DMS 273 (cell line): ENCODE measurements at regions not wholly inside any gene's neighbourhood (a gene's known extent, or its start where the extent isn't known, plus 50 kb on each side); places are given as distances from the start of the nearest gene placed in this dataset.
"Not testable (repeated sequence)": the region's sequence is repeated elsewhere in the genome, so short reads cannot be mapped to it uniquely, and the experiment has no call there.

Experiments used
- DNase-seq: peaks from one replicate; lab custom pipeline; 2025; ENCODE audit not compliant: unreplicated experiment; lab: John Stamatoyannopoulos, UW

DNA sequence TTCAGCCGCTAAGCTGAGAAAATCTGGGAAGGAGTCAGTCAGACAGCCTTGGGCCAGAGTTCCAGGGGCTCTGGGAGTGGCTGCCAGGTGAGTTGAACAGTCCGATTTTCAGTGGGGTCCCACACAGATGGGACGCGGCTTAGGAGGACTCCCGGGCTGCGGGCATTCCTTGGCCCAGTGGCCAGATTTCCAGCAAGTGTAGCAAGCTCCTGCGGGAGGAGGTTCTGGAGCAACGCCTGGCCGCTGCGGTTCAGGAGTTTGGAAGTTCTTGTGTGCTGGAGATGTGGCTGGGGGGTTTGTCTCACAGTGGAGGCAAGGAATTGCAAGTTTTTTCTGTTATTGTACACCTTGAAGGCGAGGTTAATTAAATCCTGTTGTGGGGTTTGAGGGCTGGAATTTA is 1020.1 kb upstream of the MANEA start:
- DNase-seq = not testable (repeated sequence)

DNA sequence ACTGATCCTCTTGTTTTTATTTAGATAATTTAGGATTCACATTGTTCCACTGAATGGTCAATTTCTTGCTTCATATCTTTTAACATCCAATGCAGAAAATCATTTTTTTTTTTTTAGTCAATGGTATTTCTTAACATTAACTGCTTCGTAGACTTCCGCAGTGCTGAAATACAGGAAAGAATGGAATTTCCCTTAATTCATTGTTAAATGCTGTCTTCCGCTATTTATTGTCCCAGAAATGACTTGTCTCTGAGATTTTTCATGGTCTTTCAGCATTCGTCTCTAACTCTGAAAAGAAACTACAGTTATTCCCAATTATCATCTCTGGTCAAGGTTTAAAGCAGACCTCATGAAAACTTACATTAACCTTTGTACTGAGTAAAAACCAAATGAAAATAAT is 1029.1 kb upstream of the MANEA start:
- DNase-seq = no peak

DNA sequence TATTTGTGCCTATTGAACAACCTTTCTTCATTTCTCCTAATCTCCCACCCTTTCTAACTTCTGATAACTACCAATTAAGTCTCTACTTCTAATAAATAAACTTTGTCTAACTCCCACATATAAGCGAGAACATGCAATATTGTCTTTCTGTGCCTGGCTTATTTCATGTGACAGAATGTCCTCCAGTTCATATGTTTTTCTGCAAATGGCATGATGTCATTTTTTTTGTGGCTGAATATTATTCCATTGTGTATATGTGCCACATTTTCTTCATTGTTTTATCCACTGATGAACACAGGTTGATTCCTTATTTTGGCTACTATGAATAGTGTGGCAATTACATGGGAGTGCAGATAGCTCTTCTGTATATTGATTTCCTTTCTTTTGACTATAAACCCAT is 1041.5 kb upstream of the MANEA start:
- DNase-seq = no peak

DNA sequence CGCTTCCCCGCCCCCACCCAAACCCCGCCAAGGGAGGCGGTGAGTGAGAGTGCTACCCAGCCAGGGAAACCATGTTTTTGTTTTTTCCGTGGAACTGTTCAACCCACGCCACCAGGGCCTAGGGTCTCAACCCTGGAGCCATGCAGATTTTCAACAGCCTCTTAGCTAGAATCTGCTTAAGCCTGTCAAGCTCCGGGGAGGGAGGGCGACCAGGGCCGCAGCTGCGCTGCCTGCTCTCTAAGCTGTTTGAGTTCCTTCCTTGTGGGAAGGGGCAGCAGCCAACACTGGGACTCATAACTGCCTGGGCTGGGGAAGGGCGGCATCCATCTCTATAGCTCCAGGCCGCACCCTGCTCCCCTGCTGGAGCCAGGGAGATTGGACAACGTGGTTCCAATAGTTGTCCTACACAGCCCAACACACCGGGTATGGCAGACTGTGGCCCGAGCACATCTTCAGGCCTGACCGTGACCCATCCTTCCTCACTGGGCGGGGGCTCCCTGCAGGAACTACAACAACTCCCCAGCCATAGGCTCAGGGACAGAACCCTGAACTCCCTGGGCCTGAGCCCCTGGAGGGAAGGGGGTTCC is 1065.7 kb upstream of the MANEA start:
- no peak for DNase-seq

DNA sequence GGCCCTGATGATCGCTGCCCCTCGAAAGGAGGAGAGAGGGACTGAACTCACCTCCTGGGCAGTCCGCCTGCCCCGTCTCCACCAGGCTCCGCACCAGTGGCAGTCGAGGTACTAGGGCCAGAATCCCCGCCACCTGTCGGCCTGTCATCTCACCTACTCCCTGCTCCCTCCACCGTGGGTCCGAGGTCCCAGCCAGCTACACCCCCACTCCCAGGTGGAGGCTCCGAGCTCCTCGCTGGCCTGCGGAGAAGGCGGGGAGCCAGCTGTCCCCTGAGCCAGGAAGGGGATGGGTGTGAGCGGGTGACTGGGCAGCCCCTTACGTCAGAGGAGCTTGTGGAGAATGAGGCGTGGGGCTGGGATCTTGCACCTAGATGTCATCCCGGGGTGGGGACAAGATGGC is 1066.5 kb upstream of the MANEA start:
- DNase-seq = no peak

DNA sequence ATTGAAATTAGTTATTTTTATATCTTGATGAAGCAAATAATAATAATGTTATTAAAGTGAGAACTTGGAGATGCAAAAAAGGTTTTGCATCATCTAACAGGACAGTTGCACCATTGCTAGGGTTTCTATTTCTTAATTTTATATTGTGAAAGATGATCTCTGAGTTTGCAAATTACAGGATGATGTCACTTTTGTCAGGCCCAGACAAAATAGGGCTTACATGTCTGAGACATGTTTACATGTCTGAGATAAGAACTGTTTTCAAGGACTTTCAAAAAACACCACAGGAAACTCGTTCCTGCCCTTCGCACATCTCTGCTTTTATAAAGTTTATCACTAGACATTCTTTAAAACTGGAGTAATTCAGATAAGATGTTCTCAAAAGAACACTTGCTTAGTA is 1075.8 kb upstream of the MANEA start:
- DNase-seq = no peak

- no peak for DNase-seq
These were observed 1078.7 kb upstream of the EPHA7 start for GRCh38 chr6:94498099-94498498.

- no peak for DNase-seq
These were observed 1075.1 kb upstream of the EPHA7 start for GRCh38 chr6:94494500-94494899.

DNA sequence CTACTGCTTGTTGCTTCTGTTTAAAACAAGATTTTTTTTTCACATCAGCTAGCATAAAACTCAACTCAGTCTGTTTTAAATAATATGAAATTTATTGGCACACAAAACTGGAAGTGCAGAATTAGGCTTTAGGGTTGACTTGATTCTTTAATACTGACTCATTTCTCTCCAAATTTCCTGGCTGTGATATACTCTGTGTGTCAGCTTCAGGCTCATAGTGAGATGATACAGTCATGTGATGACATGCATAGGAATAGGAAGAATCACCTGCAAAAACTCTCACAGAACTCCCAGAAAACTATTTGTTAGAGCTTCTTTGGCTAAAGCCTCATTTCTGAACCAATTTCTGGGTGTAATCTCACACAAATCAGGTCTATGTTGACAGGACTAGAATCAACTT is 1068.0 kb upstream of the EPHA7 start:
- DNase-seq = no peak

- peak; percentile 24 for DNase-seq
These were observed 1059.0 kb upstream of the EPHA7 start for GRCh38 chr6:94478133-94479005.

DNA sequence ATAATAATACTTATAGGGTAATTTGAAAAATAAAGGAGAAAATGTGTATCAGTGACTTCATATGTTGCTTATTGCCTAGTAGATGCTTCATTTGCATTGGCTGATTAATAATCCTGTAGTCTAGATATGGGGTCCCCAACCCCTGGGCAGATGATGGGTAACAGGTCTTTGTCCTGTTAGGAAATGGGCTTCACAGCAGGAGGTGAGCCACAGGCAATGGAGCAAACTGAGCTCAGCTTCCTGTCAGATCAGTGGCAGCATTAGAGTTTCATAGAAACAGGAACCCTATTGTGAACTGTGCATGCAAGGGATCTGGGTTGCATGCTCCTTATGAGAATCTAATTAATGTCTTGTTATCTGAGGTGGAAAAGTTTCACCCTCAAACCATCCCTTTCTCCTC is 1049.5 kb upstream of the EPHA7 start:
- no peak for DNase-seq

DNA sequence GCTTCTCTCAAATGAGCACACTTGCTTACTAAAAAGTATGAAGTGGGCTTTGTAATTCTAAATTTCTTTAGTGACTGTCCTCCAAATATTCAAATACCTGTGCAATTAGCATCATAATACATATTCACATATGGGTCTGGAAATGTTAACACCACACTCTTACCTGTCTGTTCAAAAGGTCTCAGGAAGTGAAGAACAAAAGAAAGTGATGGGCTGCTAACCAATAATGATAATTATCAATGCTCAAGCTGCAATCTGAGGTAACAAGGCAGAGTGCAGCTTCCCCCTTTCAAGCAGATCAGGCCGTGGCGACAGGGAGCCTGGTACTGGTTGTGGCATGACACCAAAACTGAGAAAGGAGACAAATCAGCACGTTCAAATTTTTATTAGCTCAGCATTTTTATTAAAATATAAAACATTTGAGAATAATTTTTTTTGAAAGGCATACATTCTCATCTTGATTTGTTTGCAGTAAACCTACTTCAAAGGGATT is 1044.7 kb upstream of the EPHA7 start:
- no peak for DNase-seq

GRCh38 chr6:94463306-94463705 is 1043.9 kb upstream of the EPHA7 start:
- no peak for DNase-seq

DNA sequence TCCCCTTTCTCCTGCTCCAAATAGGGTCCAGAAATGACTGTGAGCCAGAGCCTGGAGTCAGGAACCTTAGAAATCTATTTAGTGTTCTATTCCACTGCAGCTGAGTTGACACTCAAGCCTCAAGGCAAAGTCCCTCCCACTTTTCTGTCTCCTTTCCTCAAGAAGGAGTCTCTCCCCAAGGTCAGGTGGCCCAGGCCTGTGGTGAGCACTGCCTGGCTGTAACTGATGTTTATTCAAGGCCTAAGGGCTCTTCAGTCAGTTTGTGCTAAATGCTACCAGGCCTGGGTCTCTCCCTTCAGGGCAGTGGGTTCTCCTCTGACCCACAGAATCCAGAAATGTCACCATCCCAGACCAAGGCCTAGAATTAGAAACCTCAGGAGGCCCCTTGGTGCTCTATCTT is 1042.9 kb upstream of the EPHA7 start:
- DNase-seq = no peak

DNA sequence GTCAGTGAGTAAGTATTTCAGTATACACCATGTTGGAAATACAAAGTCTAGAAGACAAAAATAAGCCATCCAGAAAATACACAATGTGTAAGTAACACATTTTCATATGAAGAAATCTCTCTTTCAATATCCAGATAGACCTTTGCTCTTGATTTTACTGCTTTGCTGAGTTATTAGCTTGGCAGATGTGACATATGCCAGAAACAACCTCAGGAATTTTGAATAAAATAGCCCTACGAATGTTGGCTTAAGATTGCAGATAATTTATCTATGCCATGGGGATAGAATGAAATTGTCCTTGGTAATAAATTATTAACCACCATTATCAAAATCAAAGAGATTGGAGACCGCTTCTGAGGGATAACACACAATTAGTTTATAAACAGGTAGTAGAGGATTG is 1036.9 kb upstream of the EPHA7 start:
- DNase-seq = no peak

DNA sequence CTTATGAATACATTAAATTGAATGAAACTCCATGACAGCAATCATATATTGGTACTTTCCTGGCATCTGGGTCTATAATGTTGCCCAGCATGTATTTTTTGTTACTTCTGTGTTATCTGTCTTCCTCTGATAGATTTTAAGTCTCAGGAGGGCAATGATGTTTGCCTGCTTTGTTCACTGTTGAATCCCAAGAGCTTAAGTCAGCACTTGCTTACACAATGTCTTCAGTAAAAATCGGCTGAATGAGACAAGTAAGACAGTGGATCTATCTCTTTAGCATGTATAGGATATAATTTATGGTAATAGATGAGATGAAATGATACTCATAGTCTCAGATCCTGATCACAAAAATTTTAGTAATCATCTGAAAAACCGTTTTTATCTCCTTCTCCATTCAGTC is 1034.9 kb upstream of the EPHA7 start:
- DNase-seq = no peak

GRCh38 chr6:94446120-94446519 is 1026.8 kb upstream of the EPHA7 start:
- DNase-seq = no peak

DNA sequence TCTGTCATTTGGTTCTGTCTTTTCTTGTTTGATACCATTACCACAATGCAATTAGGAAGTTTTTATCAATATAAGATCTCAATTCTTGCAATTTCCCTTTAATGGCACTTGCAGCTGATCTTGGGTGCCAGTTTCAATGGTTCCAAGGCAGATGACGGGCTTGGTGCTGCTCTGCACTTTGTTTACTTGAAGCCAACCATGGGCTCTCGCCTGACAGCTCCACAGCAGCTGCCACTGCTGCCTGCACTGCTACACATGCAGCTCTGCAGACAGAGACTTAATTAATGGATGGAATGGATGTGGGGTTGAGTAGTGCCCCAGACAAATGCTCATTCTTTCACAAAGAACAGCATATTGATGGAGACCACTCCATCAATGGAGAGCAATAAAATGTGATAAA is 1024.3 kb upstream of the EPHA7 start:
- no peak for DNase-seq

- no peak for DNase-seq
These were observed 1005.3 kb upstream of the EPHA7 start for GRCh38 chr6:94424692-94425091.

- DNase-seq = no peak
These were observed 998.0 kb upstream of the EPHA7 start for GRCh38 chr6:94417363-94417762.

- no peak for DNase-seq
These were observed 994.7 kb upstream of the EPHA7 start for GRCh38 chr6:94414041-94414440.

DNA sequence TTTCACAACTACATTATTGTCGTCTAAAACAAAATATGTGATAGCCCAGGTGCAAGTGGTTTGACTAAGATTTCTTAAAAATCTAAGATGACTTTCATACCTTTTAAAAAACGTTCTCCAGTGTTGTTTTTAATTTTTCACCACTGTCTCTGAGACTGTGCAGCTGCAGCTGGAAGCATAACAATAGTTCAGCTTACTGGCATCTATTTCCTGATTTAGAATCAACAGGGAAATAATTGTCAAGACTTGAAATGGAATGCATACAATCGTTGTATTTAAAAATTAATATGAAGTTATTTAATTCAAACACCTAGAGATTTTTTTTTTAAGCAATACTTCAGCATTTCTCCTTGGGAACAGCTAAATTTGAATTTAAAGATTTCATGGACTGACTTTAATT is 982.0 kb upstream of the EPHA7 start:
- no peak for DNase-seq

DNA sequence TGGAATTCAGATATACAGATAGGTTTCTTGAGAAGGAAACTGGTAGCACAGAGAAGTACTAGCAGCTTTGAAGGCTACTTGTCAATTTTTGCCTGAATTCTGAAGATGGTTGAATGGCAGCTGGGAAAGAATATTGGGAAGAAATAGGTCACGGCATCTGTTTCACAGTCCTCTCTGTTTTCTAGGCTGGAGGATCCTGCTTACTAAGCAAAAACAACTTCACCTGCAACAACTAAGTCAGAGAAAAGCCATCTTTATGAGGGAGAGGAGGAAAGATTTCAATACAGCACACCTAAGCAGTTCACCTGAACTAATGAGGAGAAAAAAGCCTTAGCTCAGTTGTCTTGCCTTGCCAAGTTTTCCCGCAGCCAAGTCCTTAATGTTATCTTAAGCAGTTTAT is 975.5 kb upstream of the EPHA7 start:
- DNase-seq = no peak
